Small intestine (tissue), 7 donors: ENCODE measurements at regions not wholly inside any gene's neighbourhood (a gene's known extent, or its start where the extent isn't known, plus 50 kb on each side); places are given as distances from the start of the nearest gene placed in this dataset.

Experiments
- DNase-seq, 2 donors: peaks; one replicate each; pipeline versions ENCODE4 v3.0.0 to v3.0.0-alpha.2; 2013
- FAIRE-seq: peaks from 2 replicates; lab custom pipeline; 2012; peaks lifted over from hg19 to GRCh38; lab: Jason Lieb, UNC
- H3K27ac ChIP-seq, 3 donors: one replicate each; pipeline ENCODE4 v1.5.1; 2013; ENCODE audit warnings: low read length in 2 of 3, mild to moderate bottlenecking in 2 of 3, control low read depth in 1 of 3, inconsistent platforms in 1 of 3, low read depth in 1 of 3, moderate library complexity in 1 of 3
- H3K27me3 ChIP-seq, 3 donors: one replicate each; pipeline ENCODE4 v1.6.1; 2013; ENCODE audit warnings: low read length in 3 of 3, inconsistent platforms in 1 of 3; ENCODE audit not compliant: control insufficient read depth in 3 of 3, insufficient read depth in 3 of 3
- H3K36me3 ChIP-seq, 3 donors: one replicate each; pipeline ENCODE4 v1.6.1; 2013; ENCODE audit warnings: low read length in 3 of 3, inconsistent platforms in 1 of 3, low read depth in 1 of 3, mild to moderate bottlenecking in 1 of 3, moderate library complexity in 1 of 3; ENCODE audit not compliant: control insufficient read depth in 3 of 3, insufficient read depth in 2 of 3
- H3K4me1 ChIP-seq, 3 donors: one replicate each; pipeline ENCODE4 v1.6.1; 2013; ENCODE audit warnings: low read length in 2 of 3, inconsistent platforms in 1 of 3, low read depth in 1 of 3, mild to moderate bottlenecking in 1 of 3, moderate library complexity in 1 of 3; ENCODE audit not compliant: control insufficient read depth in 3 of 3, insufficient read depth in 2 of 3
- H3K4me3 ChIP-seq, 3 donors: one replicate each; pipeline ENCODE4 v1.5.1; 2013; ENCODE audit warnings: low read length in 3 of 3, control low read depth in 1 of 3, inconsistent platforms in 1 of 3, low read depth in 1 of 3, mild to moderate bottlenecking in 1 of 3, moderate library complexity in 1 of 3
- H3K9me3 ChIP-seq, 2 donors: one replicate each; pipeline ENCODE4 v1.6.1; 2013; ENCODE audit warnings: low read depth in 1 of 2, low read length in 1 of 2; ENCODE audit not compliant: control insufficient read depth in 2 of 2, insufficient read depth in 1 of 2
- WGBS, 3 donors: extraction: QIAGEN DNeasy Blood & Tissue Kit; methylation state at CpG; one replicate each; pipeline ENCODE4 v1.1.7; 2013; 5-methylcytosine and 5-hydroxymethylcytosine counted together
- donor health status: healthy with polysubstance abuse.
- donor health status: control.
- donor health status: control.
- donor health status: Bipolar disorder and iron deficiency.
- donor health status: healthy.

GRCh38 chr18:51651761-51652160 is 454.3 kb upstream of the MEX3C start:
- Histone ChIP-seq H3K36me3 (no peaks in the 10 kb centered on the region), H3K4me1 (no peaks in the 10 kb centered on the region), H3K27ac (no peak overlapping the region), H3K9me3 (no peaks in the 10 kb centered on the region), H3K27me3 (no peaks in the 10 kb centered on the region), H3K4me3 (no peak overlapping the region)
- 49 to 68% (median 54%) methylated on average over 2 of the region's 2 CpGs for WGBS, 3 donors
- FAIRE-seq (no peak), DNase-seq (no peak)

GRCh38 chr18:51653507-51654213 is 456.2 kb upstream of the MEX3C start:
- 65 to 75% (median 70%) methylated on average over 3 of the region's 3 CpGs for WGBS, 3 donors
- no peak overlapping the region for H3K4me3 ChIP-seq
- DNase-seq = no peak
- no peaks in the 10 kb centered on the region for H3K36me3 ChIP-seq
- H3K9me3 ChIP-seq = no peaks in the 10 kb centered on the region
- H3K27me3 ChIP-seq = peaks cover 0 to under 1% (median 0%) of the 10 kb centered on the region in 3 donors
- H3K27ac ChIP-seq = no peak overlapping the region
- FAIRE-seq = no peak
- H3K4me1 ChIP-seq = no peaks in the 10 kb centered on the region

GRCh38 chr18:51654488-51655326 is 457.2 kb upstream of the MEX3C start:
- Histone ChIP-seq H3K9me3 (no peaks in the 10 kb centered on the region), H3K27ac (no peak overlapping the region), H3K4me1 (no peaks in the 10 kb centered on the region), H3K36me3 (no peaks in the 10 kb centered on the region), H3K27me3 (peaks cover 0 to 4% (median 0%) of the 10 kb centered on the region in 3 donors), H3K4me3 (no peak overlapping the region)
- WGBS, 3 donors = 51 to 63% (median 55%) methylated on average over 10 of the region's 10 CpGs
- FAIRE-seq (no peak), DNase-seq (no peak)

DNA sequence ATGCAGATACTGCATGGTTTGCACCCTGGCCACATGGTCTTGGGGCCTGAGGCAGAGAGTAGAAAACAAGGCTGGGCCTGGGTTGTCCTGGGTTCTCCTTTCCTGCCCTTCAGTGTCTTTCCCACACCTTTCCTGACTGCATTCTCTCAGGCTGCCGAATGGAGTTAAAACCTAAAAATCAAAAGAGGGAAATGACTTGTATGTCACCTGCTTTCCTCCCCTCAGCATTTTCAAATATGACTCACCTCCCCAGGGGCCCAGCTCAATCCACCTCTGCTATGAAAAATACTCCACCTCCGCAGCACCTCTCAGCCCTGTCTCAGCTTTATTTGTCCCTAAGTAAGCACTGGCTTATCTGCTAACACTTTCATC is 457.8 kb upstream of the MEX3C start:
- WGBS, 3 donors = 24 to 48% (median 39%) methylated on average over 2 of the region's 2 CpGs

GRCh38 chr18:51656249-51656648 is 458.8 kb upstream of the MEX3C start:
- Histone ChIP-seq H3K4me1 (no peaks in the 10 kb centered on the region), H3K27me3 (peaks cover 0 to 4% (median 0%) of the 10 kb centered on the region in 3 donors), H3K27ac (no peak overlapping the region), H3K36me3 (no peaks in the 10 kb centered on the region), H3K4me3 (no peak overlapping the region), H3K9me3 (no peaks in the 10 kb centered on the region)
- FAIRE-seq (no peak), DNase-seq (no peak)
- WGBS, 3 donors = 70 to 79% (median 74%) methylated on average over 12 of the region's 12 CpGs

More for the DNA sequence above, 457.8 kb upstream of the MEX3C start:
- Histone ChIP-seq H3K4me3 (no peak overlapping the region), H3K27ac (no peak overlapping the region), H3K9me3 (no peaks in the 10 kb centered on the region), H3K27me3 (peaks cover 0 to 4% (median 0%) of the 10 kb centered on the region in 3 donors), H3K36me3 (no peaks in the 10 kb centered on the region), H3K4me1 (no peaks in the 10 kb centered on the region)
- DNase-seq (no peak), FAIRE-seq (no peak)

GRCh38 chr18:51658436-51658835 is 461.0 kb upstream of the MEX3C start:
- 13 to 24% (median 21%) methylated on average over 4 of the region's 4 CpGs for WGBS, 3 donors
- FAIRE-seq (no peak), DNase-seq (no peak)
- peaks cover 0 to 4% (median 0%) of the 10 kb centered on the region in 3 donors for H3K27me3 ChIP-seq
- H3K36me3 ChIP-seq = no peaks in the 10 kb centered on the region
- H3K4me3 ChIP-seq = no peak overlapping the region
- H3K9me3 ChIP-seq = no peaks in the 10 kb centered on the region
- no peak overlapping the region for H3K27ac ChIP-seq
- H3K4me1 ChIP-seq = no peaks in the 10 kb centered on the region

DNA sequence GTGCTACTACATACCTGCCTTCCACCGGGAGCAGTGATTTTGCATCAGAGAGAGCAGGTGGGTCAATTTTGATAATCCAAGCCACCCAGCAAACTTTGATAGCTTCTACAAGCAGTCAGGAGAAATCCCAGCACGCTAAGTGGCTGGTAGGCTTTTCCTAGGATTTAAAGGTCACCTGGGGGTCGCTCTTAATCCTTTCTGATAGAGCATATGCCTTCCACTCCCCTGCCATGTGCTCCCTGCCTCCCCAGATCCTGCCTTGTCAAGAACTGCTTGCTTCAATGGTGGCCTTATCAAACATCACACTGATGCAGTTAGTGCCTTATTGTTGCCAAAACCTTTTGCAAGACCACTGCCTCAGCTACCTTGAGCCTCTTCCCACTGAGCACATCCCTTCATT is 462.3 kb upstream of the MEX3C start:
- no peaks in the 10 kb centered on the region for H3K9me3 ChIP-seq
- H3K4me1 ChIP-seq = no peaks in the 10 kb centered on the region
- H3K36me3 ChIP-seq = no peaks in the 10 kb centered on the region
- no peak for FAIRE-seq
- DNase-seq = no peak
- H3K4me3 ChIP-seq = no peak overlapping the region
- WGBS, 3 donors = 31 to 55% (median 32%) methylated on average over 3 of the region's 3 CpGs
- no peak overlapping the region for H3K27ac ChIP-seq
- peaks cover 0 to 4% (median 0%) of the 10 kb centered on the region in 3 donors for H3K27me3 ChIP-seq

- Histone ChIP-seq H3K4me1 (no peaks in the 10 kb centered on the region), H3K27ac (no peak overlapping the region), H3K9me3 (no peaks in the 10 kb centered on the region), H3K4me3 (no peak overlapping the region), H3K36me3 (no peaks in the 10 kb centered on the region), H3K27me3 (peaks cover 0 to 4% (median 0%) of the 10 kb centered on the region in 3 donors)
- no peak for DNase-seq
- no peak for FAIRE-seq
- WGBS, 3 donors = 44 to 51% (median 49%) methylated on average over 2 of the region's 2 CpGs
These were observed 462.8 kb upstream of the MEX3C start for GRCh38 chr18:51660188-51660715.
